ENCODE measurements at regions not wholly inside any gene's neighbourhood (a gene's known extent, or its start where the extent isn't known, plus 50 kb on each side); places are given as distances from the start of the nearest gene placed in this dataset.

DNA sequence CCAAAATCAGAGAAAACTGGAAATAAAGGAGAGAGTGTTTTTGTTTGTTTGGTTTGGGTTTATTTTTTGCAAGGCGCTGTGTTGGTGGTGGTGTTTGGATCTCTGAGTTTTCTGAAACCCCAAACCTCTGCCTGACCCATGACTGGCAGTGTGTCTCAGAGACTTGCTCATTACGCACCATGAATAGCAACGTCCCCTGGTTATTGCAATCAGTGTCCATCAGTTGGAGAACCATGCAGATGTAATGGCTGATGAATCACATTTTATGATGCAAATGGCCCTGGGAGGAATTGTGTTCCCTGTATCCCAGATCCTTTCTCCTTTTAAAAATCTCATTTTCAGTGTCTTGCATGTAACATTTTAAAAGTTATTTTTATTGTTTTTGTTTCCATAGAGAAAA lies 362.8 kb downstream of the PMP22 start:
- H3K27me3 ChIP-seq: no peaks in the 10 kb centered on the region
- no peaks in the 10 kb centered on the region for H3K36me3 ChIP-seq
- no peaks in the 10 kb centered on the region for H3K4me1 ChIP-seq
- intact Hi-C loops (cut with DNase I): no loop called here
- DNase-seq (ENCODE audit: extremely low spot score in 2 of 2): no peak
- H3K9me3 ChIP-seq: no peaks in the 10 kb centered on the region
- H3K4me3 ChIP-seq: no peak overlapping the region
- H3K27ac ChIP-seq: no peak overlapping the region
- TF ChIP-seq POLR2AphosphoS5 (IDR thresholded peaks at IDR 0.05; ENCODE audit: insufficient read depth in 1 of 2, low read depth in 1 of 2) (no peak), POLR2A (IDR thresholded peaks at IDR 0.05) (no peak)
- TF ChIP-seq, protein P1, sequence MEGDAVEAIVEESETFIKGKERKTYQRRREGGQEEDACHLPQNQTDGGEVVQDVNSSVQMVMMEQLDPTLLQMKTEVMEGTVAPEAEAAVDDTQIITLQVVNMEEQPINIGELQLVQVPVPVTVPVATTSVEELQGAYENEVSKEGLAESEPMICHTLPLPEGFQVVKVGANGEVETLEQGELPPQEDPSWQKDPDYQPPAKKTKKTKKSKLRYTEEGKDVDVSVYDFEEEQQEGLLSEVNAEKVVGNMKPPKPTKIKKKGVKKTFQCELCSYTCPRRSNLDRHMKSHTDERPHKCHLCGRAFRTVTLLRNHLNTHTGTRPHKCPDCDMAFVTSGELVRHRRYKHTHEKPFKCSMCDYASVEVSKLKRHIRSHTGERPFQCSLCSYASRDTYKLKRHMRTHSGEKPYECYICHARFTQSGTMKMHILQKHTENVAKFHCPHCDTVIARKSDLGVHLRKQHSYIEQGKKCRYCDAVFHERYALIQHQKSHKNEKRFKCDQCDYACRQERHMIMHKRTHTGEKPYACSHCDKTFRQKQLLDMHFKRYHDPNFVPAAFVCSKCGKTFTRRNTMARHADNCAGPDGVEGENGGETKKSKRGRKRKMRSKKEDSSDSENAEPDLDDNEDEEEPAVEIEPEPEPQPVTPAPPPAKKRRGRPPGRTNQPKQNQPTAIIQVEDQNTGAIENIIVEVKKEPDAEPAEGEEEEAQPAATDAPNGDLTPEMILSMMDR (IDR thresholded peaks at IDR 0.05): no peak

DNA sequence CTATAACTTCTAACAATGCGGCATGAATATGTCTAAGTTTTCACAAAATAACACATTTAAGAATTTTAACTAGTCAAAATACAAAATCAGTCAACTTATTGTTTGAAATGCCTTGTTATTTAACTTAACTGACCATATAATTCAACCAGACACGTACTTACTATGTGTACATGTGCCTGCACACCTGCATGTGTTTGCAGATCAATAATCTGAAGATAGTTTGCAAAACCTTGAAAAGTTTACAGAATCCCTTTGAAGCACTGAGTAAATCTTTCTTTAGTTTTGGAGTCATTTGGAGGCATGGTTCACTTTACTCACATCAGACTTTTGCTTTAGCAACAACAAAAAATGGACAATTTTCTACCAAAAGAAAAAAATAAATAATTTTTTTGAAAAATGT lies 363.8 kb downstream of the PMP22 start:
- intact Hi-C loops (cut with DNase I): no loop called here
- Histone ChIP-seq H3K9me3 (no peaks in the 10 kb centered on the region), H3K4me3 (no peak overlapping the region), H3K36me3 (no peaks in the 10 kb centered on the region), H3K27me3 (no peaks in the 10 kb centered on the region), H3K4me1 (no peaks in the 10 kb centered on the region), H3K27ac (no peak overlapping the region)
- no peak for DNase-seq (ENCODE audit: extremely low spot score in 2 of 2)
- TF ChIP-seq POLR2AphosphoS5 (IDR thresholded peaks at IDR 0.05; ENCODE audit: insufficient read depth in 1 of 2, low read depth in 1 of 2): no peak
- no peak for TF ChIP-seq POLR2A (IDR thresholded peaks at IDR 0.05)
- TF ChIP-seq, protein P1 (IDR thresholded peaks at IDR 0.05): no peak

DNA sequence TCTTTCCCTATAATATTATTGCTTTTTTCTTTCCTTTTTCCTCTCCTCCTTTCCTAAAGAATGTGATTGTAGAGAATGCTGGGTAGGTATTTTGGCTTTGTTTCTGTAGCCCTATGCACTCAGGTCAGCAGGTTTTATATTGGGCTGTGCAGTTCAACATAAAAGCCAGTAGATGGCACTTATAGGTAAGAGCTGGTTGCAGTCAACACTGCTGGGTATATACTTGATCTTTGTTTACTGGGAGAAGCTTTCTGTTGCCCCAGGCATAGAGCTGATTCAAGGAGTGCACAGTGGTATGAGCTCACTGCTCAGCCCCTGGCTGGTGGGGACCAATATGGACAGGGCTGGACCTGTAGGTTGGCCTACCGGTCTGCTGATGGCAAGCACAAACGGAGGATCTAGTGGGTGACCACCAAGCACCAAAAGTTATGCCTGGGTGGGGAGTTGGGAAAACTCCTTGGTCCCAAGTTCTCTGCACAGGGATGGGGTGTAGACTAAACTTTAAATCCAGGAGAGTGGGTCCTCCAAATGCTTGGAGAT lies 378.9 kb downstream of the PMP22 start:
- intact Hi-C loops (cut with DNase I): no loop called here
- H3K4me3 ChIP-seq: no peak overlapping the region
- DNase-seq (ENCODE audit: extremely low spot score in 2 of 2): no peak
- no peaks in the 10 kb centered on the region for H3K4me1 ChIP-seq
- H3K27me3 ChIP-seq: no peaks in the 10 kb centered on the region
- H3K9me3 ChIP-seq: peaks cover 7% of the 10 kb centered on the region
- TF ChIP-seq POLR2AphosphoS5 (IDR thresholded peaks at IDR 0.05; ENCODE audit: insufficient read depth in 1 of 2, low read depth in 1 of 2) (no peak), POLR2A (IDR thresholded peaks at IDR 0.05) (no peak)
- TF ChIP-seq, protein P1 (IDR thresholded peaks at IDR 0.05): no peak
- H3K27ac ChIP-seq: no peak overlapping the region
- no peaks in the 10 kb centered on the region for H3K36me3 ChIP-seq

DNA sequence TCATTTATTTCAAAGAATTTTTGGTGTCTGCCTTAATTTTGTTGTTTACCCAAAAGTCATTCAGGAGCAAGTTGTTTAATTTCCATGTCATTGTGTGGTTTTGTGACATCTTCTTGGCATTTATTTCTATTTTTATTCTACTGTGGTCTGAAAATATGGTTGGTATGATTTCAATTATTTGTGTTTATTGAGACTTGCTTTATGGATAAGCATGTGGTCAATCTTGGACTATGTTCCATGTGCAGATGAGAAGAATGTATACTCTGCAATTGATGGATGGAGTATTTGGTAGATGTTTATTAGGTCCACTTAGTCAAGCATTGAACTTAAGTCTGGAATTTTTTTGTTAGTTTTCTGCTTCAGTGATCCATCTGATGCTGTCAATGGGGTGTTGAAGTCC lies 383.0 kb downstream of the PMP22 start:
- no peak overlapping the region for H3K4me3 ChIP-seq
- no peaks in the 10 kb centered on the region for H3K27me3 ChIP-seq
- no peaks in the 10 kb centered on the region for H3K4me1 ChIP-seq
- TF ChIP-seq, protein P1 (IDR thresholded peaks at IDR 0.05): no peak
- TF ChIP-seq POLR2AphosphoS5 (IDR thresholded peaks at IDR 0.05; ENCODE audit: insufficient read depth in 1 of 2, low read depth in 1 of 2) (no peak), POLR2A (IDR thresholded peaks at IDR 0.05) (no peak)
- no peak overlapping the region for H3K27ac ChIP-seq
- intact Hi-C loops (cut with DNase I): no loop called here
- DNase-seq (ENCODE audit: extremely low spot score in 2 of 2): no peak
- H3K36me3 ChIP-seq: no peaks in the 10 kb centered on the region
- peaks cover 4% of the 10 kb centered on the region for H3K9me3 ChIP-seq

GRCh38 chr17:14875557-14876412 lies 389.3 kb downstream of the PMP22 start:
- Histone ChIP-seq H3K27ac (no peak overlapping the region), H3K4me3 (no peak overlapping the region), H3K4me1 (peaks cover 9% of the 10 kb centered on the region), H3K36me3 (no peaks in the 10 kb centered on the region), H3K27me3 (no peaks in the 10 kb centered on the region), H3K9me3 (no peaks in the 10 kb centered on the region)
- TF ChIP-seq POLR2AphosphoS5 (IDR thresholded peaks at IDR 0.05; ENCODE audit: insufficient read depth in 1 of 2, low read depth in 1 of 2) (no peak), POLR2A (IDR thresholded peaks at IDR 0.05) (no peak)
- TF ChIP-seq, protein P1 (IDR thresholded peaks at IDR 0.05): no peak
- intact Hi-C loops (cut with DNase I): no loop called here
- no peak for DNase-seq (ENCODE audit: extremely low spot score in 2 of 2)
